Nephron progenitor cell (in vitro differentiated cells): ENCODE measurements at regions not wholly inside any gene's neighbourhood (a gene's known extent, or its start where the extent isn't known, plus 50 kb on each side); places are given as distances from the start of the nearest gene placed in this dataset.
"Not testable (repeated sequence)": the region's sequence is repeated elsewhere in the genome, so short reads cannot be mapped to it uniquely, and the experiment has no call there.

ENCODE experiments used
- DNase-seq: peaks from one replicate; pipeline ENCODE4 v3.0.0; 2021
- H3K27ac Mint-ChIP-seq: 2 replicates; pipeline ENCODE4 v1.8.0; 2021; ENCODE audit warnings: mild to moderate bottlenecking, moderate library complexity, mixed read lengths
- H3K27me3 Mint-ChIP-seq: 2 replicates; pipeline ENCODE4 v1.8.0; 2021; ENCODE audit warnings: mild to moderate bottlenecking, low read depth, mixed read lengths; ENCODE audit not compliant: poor library complexity
- H3K36me3 Mint-ChIP-seq: 2 replicates; pipeline ENCODE4 v1.8.0; 2021; ENCODE audit warnings: low read depth, mixed read lengths
- H3K4me1 Mint-ChIP-seq: 2 replicates; pipeline ENCODE4 v1.8.0; 2021; ENCODE audit warnings: mixed read lengths
- H3K4me3 Mint-ChIP-seq: 2 replicates; pipeline ENCODE4 v1.8.0; 2021; ENCODE audit warnings: mild to moderate bottlenecking, moderate library complexity, mixed read lengths
- H3K9me3 Mint-ChIP-seq: 2 replicates; pipeline ENCODE4 v1.8.0; 2021; ENCODE audit warnings: mild to moderate bottlenecking, moderate library complexity, mixed read lengths

GRCh38 chr1:83270801-83271200, 728.1 kb downstream of the TTLL7 start:
- DNase-seq, H3K4me3 Mint-ChIP-seq, H3K4me1 Mint-ChIP-seq, H3K27me3 Mint-ChIP-seq, H3K27ac Mint-ChIP-seq, H3K36me3 Mint-ChIP-seq, H3K9me3 Mint-ChIP-seq: not testable (repeated sequence)

- H3K36me3 Mint-ChIP-seq, H3K27ac Mint-ChIP-seq, DNase-seq, H3K4me1 Mint-ChIP-seq, H3K27me3 Mint-ChIP-seq: not testable (repeated sequence)
- Mint-ChIP-seq H3K4me3 (peak overlapping the region; percentile 67), H3K9me3 (peaks cover 28% of the 10 kb centered on the region)
These were observed 735.1 kb downstream of the TTLL7 start for GRCh38 chr1:83263808-83264207.

- DNase-seq, H3K4me3 Mint-ChIP-seq, H3K27ac Mint-ChIP-seq, H3K27me3 Mint-ChIP-seq: not testable (repeated sequence)
- peaks cover 15% of the 10 kb centered on the region for H3K4me1 Mint-ChIP-seq
- H3K9me3 Mint-ChIP-seq, result peaks cover 35% of the 10 kb centered on the region
- peaks cover 36% of the 10 kb centered on the region for H3K36me3 Mint-ChIP-seq
These were observed 747.2 kb downstream of the TTLL7 start for GRCh38 chr1:83251687-83252086.

- not testable (repeated sequence) for DNase-seq, H3K4me3 Mint-ChIP-seq, H3K27me3 Mint-ChIP-seq
- Mint-ChIP-seq H3K4me1 (peaks cover 15% of the 10 kb centered on the region), H3K9me3 (peaks cover 24% of the 10 kb centered on the region), H3K27ac (peak overlapping the region; percentile 69), H3K36me3 (peaks cover 21% of the 10 kb centered on the region)
These were observed 752.2 kb downstream of the TTLL7 start for GRCh38 chr1:83246780-83247179.

- peaks cover 13% of the 10 kb centered on the region for H3K9me3 Mint-ChIP-seq
- not testable (repeated sequence) for H3K27me3 Mint-ChIP-seq, H3K27ac Mint-ChIP-seq, H3K36me3 Mint-ChIP-seq, DNase-seq, H3K4me3 Mint-ChIP-seq
- peaks cover 15% of the 10 kb centered on the region for H3K4me1 Mint-ChIP-seq
These were observed 754.1 kb downstream of the TTLL7 start for GRCh38 chr1:83244832-83245231.

GRCh38 chr1:83239568-83239967, 759.4 kb downstream of the TTLL7 start:
- H3K27me3 Mint-ChIP-seq, H3K9me3 Mint-ChIP-seq, H3K36me3 Mint-ChIP-seq: not testable (repeated sequence)

GRCh38 chr1:83238654-83239053, 760.3 kb downstream of the TTLL7 start:
- DNase-seq, H3K4me1 Mint-ChIP-seq, H3K4me3 Mint-ChIP-seq, H3K27ac Mint-ChIP-seq, H3K9me3 Mint-ChIP-seq, H3K36me3 Mint-ChIP-seq, H3K27me3 Mint-ChIP-seq: not testable (repeated sequence)

More at GRCh38 chr1:83239568-83239967, 759.4 kb downstream of the TTLL7 start:
- H3K4me3 Mint-ChIP-seq, DNase-seq, H3K27ac Mint-ChIP-seq, H3K4me1 Mint-ChIP-seq: not testable (repeated sequence)

GRCh38 chr1:83219788-83220187, 779.1 kb downstream of the TTLL7 start:
- not testable (repeated sequence) for H3K27me3 Mint-ChIP-seq, H3K9me3 Mint-ChIP-seq, H3K4me1 Mint-ChIP-seq, H3K36me3 Mint-ChIP-seq, DNase-seq, H3K4me3 Mint-ChIP-seq, H3K27ac Mint-ChIP-seq

GRCh38 chr1:83218036-83218716, 780.8 kb downstream of the TTLL7 start:
- not testable (repeated sequence) for H3K4me1 Mint-ChIP-seq, H3K36me3 Mint-ChIP-seq

GRCh38 chr1:83214317-83214716, 784.6 kb downstream of the TTLL7 start:
- not testable (repeated sequence) for H3K36me3 Mint-ChIP-seq, H3K27me3 Mint-ChIP-seq, H3K4me3 Mint-ChIP-seq, H3K4me1 Mint-ChIP-seq, H3K27ac Mint-ChIP-seq, DNase-seq, H3K9me3 Mint-ChIP-seq

More at GRCh38 chr1:83218036-83218716, 780.8 kb downstream of the TTLL7 start:
- H3K27me3 Mint-ChIP-seq, H3K4me3 Mint-ChIP-seq, DNase-seq, H3K9me3 Mint-ChIP-seq, H3K27ac Mint-ChIP-seq: not testable (repeated sequence)

- not testable (repeated sequence) for H3K4me3 Mint-ChIP-seq, H3K36me3 Mint-ChIP-seq, H3K9me3 Mint-ChIP-seq, H3K27me3 Mint-ChIP-seq, DNase-seq, H3K27ac Mint-ChIP-seq, H3K4me1 Mint-ChIP-seq
These were observed 785.3 kb downstream of the TTLL7 start for GRCh38 chr1:83213648-83214047.

- H3K4me1 Mint-ChIP-seq, H3K27ac Mint-ChIP-seq, H3K4me3 Mint-ChIP-seq, H3K36me3 Mint-ChIP-seq, H3K27me3 Mint-ChIP-seq, DNase-seq, H3K9me3 Mint-ChIP-seq: not testable (repeated sequence)
These were observed 786.9 kb downstream of the TTLL7 start for GRCh38 chr1:83212033-83212432.

- H3K27ac Mint-ChIP-seq, H3K27me3 Mint-ChIP-seq, H3K4me1 Mint-ChIP-seq, H3K4me3 Mint-ChIP-seq, DNase-seq, H3K36me3 Mint-ChIP-seq, H3K9me3 Mint-ChIP-seq: not testable (repeated sequence)
These were observed 790.4 kb downstream of the TTLL7 start for GRCh38 chr1:83208540-83208939.

- not testable (repeated sequence) for H3K36me3 Mint-ChIP-seq, H3K4me1 Mint-ChIP-seq, H3K4me3 Mint-ChIP-seq, H3K27me3 Mint-ChIP-seq, H3K9me3 Mint-ChIP-seq, H3K27ac Mint-ChIP-seq, DNase-seq
These were observed 804.3 kb downstream of the TTLL7 start for GRCh38 chr1:83194610-83195009.

GRCh38 chr1:83182033-83182728, 816.8 kb downstream of the TTLL7 start:
- DNase-seq, result peak; percentile 1
- Mint-ChIP-seq H3K27ac (peak overlapping the region; percentile 98), H3K36me3 (peaks cover 15% of the 10 kb centered on the region), H3K9me3 (peaks cover 23% of the 10 kb centered on the region), H3K4me3 (peak overlapping the region; percentile 90)
- not testable (repeated sequence) for H3K27me3 Mint-ChIP-seq, H3K4me1 Mint-ChIP-seq
